Activated B cell treated with CpG ODN at 0.5 μM for 24 hours (primary cell): ENCODE measurements at regions not wholly inside any gene's neighbourhood (a gene's known extent, or its start where the extent isn't known, plus 50 kb on each side); places are given as distances from the start of the nearest gene placed in this dataset.

Experiments
- ATAC-seq: fragments of 200-7000 bp; cut with Tn5 transposase; one replicate; pipeline ENCODE4 v1.10.0; 2021; ENCODE audit warnings: low read depth, mild to moderate bottlenecking, moderate library complexity
- CTCF ChIA-PET: fragments of 350-600 bp; sonication (Branson Sonifier 250); formaldehyde crosslinking; loops from one replicate; lab custom pipeline; 2021; ENCODE audit warnings: antibody characterized with exemption; lab: Charles Lee
- POLR2A ChIA-PET: fragments of 350-600 bp; sonication (Branson Sonifier 250); formaldehyde crosslinking; loops from one replicate; lab custom pipeline; 2021; ENCODE audit warnings: antibody characterized with exemption; lab: Charles Lee
- DNase-seq: peaks from one replicate; pipeline ENCODE4 v3.0.0; 2022
- H3K27ac Mint-ChIP-seq: one replicate; pipeline ENCODE4 v1.8.0; 2020; ENCODE audit warnings: mixed read lengths
- H3K27me3 Mint-ChIP-seq: one replicate; pipeline ENCODE4 v1.8.0; 2021; ENCODE audit warnings: mixed read lengths
- H3K36me3 Mint-ChIP-seq: one replicate; pipeline ENCODE4 v1.8.0; 2021; ENCODE audit warnings: low read depth, mixed read lengths
- H3K4me1 Mint-ChIP-seq: one replicate; pipeline ENCODE4 v1.8.0; 2021; ENCODE audit warnings: mixed read lengths
- H3K4me3 Mint-ChIP-seq: one replicate; pipeline ENCODE4 v1.8.0; 2020; ENCODE audit warnings: mild to moderate bottlenecking, mixed read lengths
- H3K9me3 Mint-ChIP-seq: one replicate; pipeline ENCODE4 v1.8.0; 2020; ENCODE audit warnings: mixed read lengths
- CTCF ChIP-seq: fragments of 200-600 bp; IDR thresholded peaks from one replicate; pipeline ENCODE4 v1.8.0; 2022; ENCODE audit warnings: antibody characterized with exemption, mild to moderate bottlenecking
- intact Hi-C: fragments of 100-400 bp; cut with micrococcal nuclease; formaldehyde crosslinking; loops from one replicate; pipeline ENCODE4 v1.15.1; 2024

DNA sequence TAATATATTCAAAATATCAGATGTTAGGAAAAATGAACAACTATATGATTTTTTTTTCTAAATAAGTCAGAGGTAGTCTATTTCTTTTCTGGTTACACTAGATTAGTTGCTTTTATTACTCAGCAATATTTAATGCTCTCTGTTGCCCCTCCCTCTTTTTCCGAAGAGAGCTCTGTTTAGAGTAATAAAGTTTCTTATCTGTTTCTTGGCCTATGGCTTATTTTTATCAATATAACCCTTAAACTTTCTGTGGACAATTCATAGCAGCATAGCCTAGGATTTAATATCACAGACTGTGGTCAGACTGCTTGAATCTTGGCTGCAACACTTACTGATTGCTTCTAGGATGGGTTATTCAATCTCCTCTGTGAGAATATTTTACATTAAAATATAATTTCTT is 2315.4 kb upstream of the AGA start:
- Mint-ChIP-seq H3K9me3 (peaks cover 3% of the 10 kb centered on the region), H3K27ac (no peak overlapping the region), H3K4me1 (no peaks in the 10 kb centered on the region), H3K4me3 (no peak overlapping the region), H3K36me3 (no peaks in the 10 kb centered on the region), H3K27me3 (no peaks in the 10 kb centered on the region)
- TF ChIP-seq CTCF: no peak
- CTCF ChIA-PET: no interaction called here
- DNase-seq: no peak
- no peak for ATAC-seq
- POLR2A ChIA-PET: no interaction called here
- intact Hi-C loops: no loop called here

DNA sequence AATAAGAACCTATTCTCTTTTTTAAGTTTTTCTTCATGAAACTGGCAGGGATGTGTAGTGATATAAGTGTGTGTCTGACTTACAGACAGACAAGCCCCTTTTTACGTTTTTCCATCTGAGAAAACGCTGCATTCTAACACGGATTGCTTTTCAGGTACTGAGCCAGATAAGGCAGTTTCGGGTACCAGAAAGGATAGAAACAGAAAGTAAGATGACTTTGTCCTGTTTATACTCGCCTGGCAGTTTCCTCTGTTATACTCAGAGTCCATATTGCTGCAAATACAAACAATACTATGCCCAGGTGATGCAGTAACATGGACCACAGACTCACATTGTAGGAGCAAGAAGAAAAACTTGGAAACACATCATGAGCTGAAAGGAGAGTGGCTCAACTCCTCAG is 2320.6 kb upstream of the AGA start:
- DNase-seq (no peak), ATAC-seq (no peak)
- ChIA-PET CTCF (no interaction called here), POLR2A (no interaction called here)
- H3K4me3 Mint-ChIP-seq: no peak overlapping the region
- intact Hi-C loops: no loop called here
- H3K9me3 Mint-ChIP-seq: peaks cover 5% of the 10 kb centered on the region
- H3K27me3 Mint-ChIP-seq: no peaks in the 10 kb centered on the region
- H3K27ac Mint-ChIP-seq: no peak overlapping the region
- H3K36me3 Mint-ChIP-seq: no peaks in the 10 kb centered on the region
- no peak for TF ChIP-seq CTCF
- H3K4me1 Mint-ChIP-seq: no peaks in the 10 kb centered on the region

GRCh38 chr4:179766938-179767337 is 2324.7 kb upstream of the AGA start:
- DNase-seq (no peak), ATAC-seq (no peak)
- H3K4me1 Mint-ChIP-seq: no peaks in the 10 kb centered on the region
- intact Hi-C loops: no loop called here
- no peaks in the 10 kb centered on the region for H3K27me3 Mint-ChIP-seq
- H3K4me3 Mint-ChIP-seq: no peak overlapping the region
- CTCF ChIA-PET: no interaction called here
- peaks cover 5% of the 10 kb centered on the region for H3K9me3 Mint-ChIP-seq
- POLR2A ChIA-PET: no interaction called here
- H3K36me3 Mint-ChIP-seq: no peaks in the 10 kb centered on the region
- no peak overlapping the region for H3K27ac Mint-ChIP-seq
- TF ChIP-seq CTCF: no peak

- ATAC-seq (no peak), DNase-seq (no peak)
- Mint-ChIP-seq H3K4me1 (no peaks in the 10 kb centered on the region), H3K36me3 (no peaks in the 10 kb centered on the region), H3K27ac (no peak overlapping the region), H3K9me3 (peaks cover 2% of the 10 kb centered on the region), H3K27me3 (no peaks in the 10 kb centered on the region), H3K4me3 (no peak overlapping the region)
- ChIA-PET POLR2A (no interaction called here), CTCF (no interaction called here)
- intact Hi-C loops: no loop called here
- TF ChIP-seq CTCF: no peak
Observed at GRCh38 chr4:179768996-179769395, 2326.8 kb upstream of the AGA start.

GRCh38 chr4:179797738-179798137 is 2355.5 kb upstream of the AGA start:
- ATAC-seq: no peak
- H3K27ac Mint-ChIP-seq: no peak overlapping the region
- no peak for TF ChIP-seq CTCF
- H3K27me3 Mint-ChIP-seq: no peaks in the 10 kb centered on the region
- H3K4me3 Mint-ChIP-seq: no peak overlapping the region
- no peak for DNase-seq
- intact Hi-C loops: no loop called here
- H3K9me3 Mint-ChIP-seq: no peaks in the 10 kb centered on the region
- no peaks in the 10 kb centered on the region for H3K4me1 Mint-ChIP-seq
- POLR2A ChIA-PET: no interaction called here
- CTCF ChIA-PET: no interaction called here
- H3K36me3 Mint-ChIP-seq: no peaks in the 10 kb centered on the region
